OCI-LY7 (cell line): ENCODE measurements at regions not wholly inside any gene's neighbourhood (a gene's known extent, or its start where the extent isn't known, plus 50 kb on each side); places are given as distances from the start of the nearest gene placed in this dataset.

Source experiments
- BruUV-seq: library from RNA; stranded (reverse); fragments of 400-500 nt; replicated peaks from 2 replicates; lab custom pipeline; 2021; lab: Mats Ljungman, UMichigan
- CTCF ChIA-PET: fragments of 300-600 bp; sonication (Branson Sonifier 250); formaldehyde crosslinking; loops from one replicate; lab custom pipeline; 2022; ENCODE audit warnings: antibody characterized with exemption; ENCODE audit not compliant: unreplicated experiment; lab: Charles Lee
- POLR2A ChIA-PET: fragments of 300-600 bp; sonication (Branson Sonifier 250); formaldehyde crosslinking; loops from one replicate; lab custom pipeline; 2022; ENCODE audit warnings: antibody characterized with exemption; lab: Charles Lee
- DNase-seq: peaks from one replicate; pipeline ENCODE4 v3.0.0-alpha.2; 2015; ENCODE audit warnings: low spot score
- H2AFZ ChIP-seq: fragments of 200-600 bp; sonication (generic), shearing (Covaris generic); 2 replicates; pipeline ENCODE4 v1.6.1; 2014; ENCODE audit warnings: mild to moderate bottlenecking, antibody characterized with exemption, low read length, moderate library complexity
- H3K27ac ChIP-seq: fragments of 200-600 bp; sonication (generic); 2 replicates; pipeline ENCODE4 v1.5.1; 2014; ENCODE audit warnings: mixed run types, low read depth, mild to moderate bottlenecking, moderate library complexity, low read length, inconsistent platforms; ENCODE audit not compliant: poor library complexity, severe bottlenecking
- H3K36me3 ChIP-seq: fragments of 200-600 bp; sonication (generic); 2 replicates; pipeline ENCODE4 v1.6.1; 2014; ENCODE audit warnings: mild to moderate bottlenecking, antibody characterized with exemption, low read length, moderate library complexity, mixed read lengths; ENCODE audit not compliant: insufficient read depth
- H3K4me1 ChIP-seq: fragments of 200-600 bp; sonication (generic); 2 replicates; pipeline ENCODE4 v1.5.1; 2014; ENCODE audit warnings: mild to moderate bottlenecking, low read length; ENCODE audit not compliant: insufficient read depth, poor library complexity, severe bottlenecking
- H3K4me2 ChIP-seq: fragments of 200-600 bp; sonication (generic); 2 replicates; pipeline ENCODE4 v1.6.1; 2014; ENCODE audit warnings: mild to moderate bottlenecking, low read length
- H3K4me3 ChIP-seq: fragments of 200-600 bp; sonication (generic); 2 replicates; pipeline ENCODE4 v1.5.1; 2014; ENCODE audit warnings: mild to moderate bottlenecking, low read depth, low read length; ENCODE audit not compliant: poor library complexity, severe bottlenecking
- H3K79me2 ChIP-seq: fragments of 200-600 bp; sonication (generic); 2 replicates; pipeline ENCODE4 v1.6.1; 2016; ENCODE audit warnings: low read depth, mild to moderate bottlenecking, low read length, moderate library complexity, mixed read lengths; ENCODE audit not compliant: insufficient read depth
- H3K9me2 ChIP-seq: fragments of 200-600 bp; sonication (generic); 2 replicates; pipeline ENCODE4 v1.6.1; 2016; ENCODE audit warnings: mild to moderate bottlenecking, low read length, mixed read lengths; ENCODE audit not compliant: insufficient read depth
- H3K9me3 ChIP-seq: fragments of 200-600 bp; sonication (generic); 2 replicates; pipeline ENCODE4 v1.6.1; 2014; ENCODE audit warnings: mild to moderate bottlenecking, mixed run types, low read length, mixed read lengths
- H4K20me1 ChIP-seq: fragments of 200-600 bp; sonication (generic); 2 replicates; pipeline ENCODE4 v1.6.1; 2014; ENCODE audit warnings: mild to moderate bottlenecking, antibody characterized with exemption, low read length, moderate library complexity, mixed read lengths; ENCODE audit not compliant: insufficient read depth
- EZH2phosphoT487 ChIP-seq: fragments of 200-600 bp; sonication (generic); IDR thresholded peaks from 2 replicates; pipeline ENCODE4 v1.6.1; 2018; ENCODE audit warnings: low read depth, borderline replicate concordance, mild to moderate bottlenecking, mixed run types, antibody characterized with exemption, low read length, moderate library complexity, mixed read lengths
- intact Hi-C: fragments of 100-400 bp; cut with micrococcal nuclease; formaldehyde crosslinking; loops from one replicate; pipeline ENCODE4 v1.10.0; 2022; ENCODE audit not compliant: unreplicated experiment
- TF ChIP-seq, protein P1 (sequence below): fragments of 200-600 bp; sonication (generic); conservative IDR thresholded peaks from 2 replicates; pipeline ENCODE4 v1.5.1; 2014; ENCODE audit warnings: mild to moderate bottlenecking, antibody characterized with exemption, low read length, moderate library complexity, mixed read lengths

- Histone ChIP-seq H3K79me2 (no peaks in the 10 kb centered on the region), H3K4me3 (no peak overlapping the region), H3K36me3 (no peaks in the 10 kb centered on the region), H2AFZ (no peak overlapping the region), H3K9me2 (no peaks in the 10 kb centered on the region), H3K27ac (no peak overlapping the region), H4K20me1 (no peaks in the 10 kb centered on the region), H3K9me3 (no peaks in the 10 kb centered on the region), H3K4me1 (no peaks in the 10 kb centered on the region), H3K4me2 (no peak overlapping the region)
- no peak for DNase-seq
- intact Hi-C loops, result no loop called here
- POLR2A ChIA-PET, result no interaction called here
- no TSS peak for BruUV-seq
- TF ChIP-seq EZH2phosphoT487, result no peak
- TF ChIP-seq, protein P1, sequence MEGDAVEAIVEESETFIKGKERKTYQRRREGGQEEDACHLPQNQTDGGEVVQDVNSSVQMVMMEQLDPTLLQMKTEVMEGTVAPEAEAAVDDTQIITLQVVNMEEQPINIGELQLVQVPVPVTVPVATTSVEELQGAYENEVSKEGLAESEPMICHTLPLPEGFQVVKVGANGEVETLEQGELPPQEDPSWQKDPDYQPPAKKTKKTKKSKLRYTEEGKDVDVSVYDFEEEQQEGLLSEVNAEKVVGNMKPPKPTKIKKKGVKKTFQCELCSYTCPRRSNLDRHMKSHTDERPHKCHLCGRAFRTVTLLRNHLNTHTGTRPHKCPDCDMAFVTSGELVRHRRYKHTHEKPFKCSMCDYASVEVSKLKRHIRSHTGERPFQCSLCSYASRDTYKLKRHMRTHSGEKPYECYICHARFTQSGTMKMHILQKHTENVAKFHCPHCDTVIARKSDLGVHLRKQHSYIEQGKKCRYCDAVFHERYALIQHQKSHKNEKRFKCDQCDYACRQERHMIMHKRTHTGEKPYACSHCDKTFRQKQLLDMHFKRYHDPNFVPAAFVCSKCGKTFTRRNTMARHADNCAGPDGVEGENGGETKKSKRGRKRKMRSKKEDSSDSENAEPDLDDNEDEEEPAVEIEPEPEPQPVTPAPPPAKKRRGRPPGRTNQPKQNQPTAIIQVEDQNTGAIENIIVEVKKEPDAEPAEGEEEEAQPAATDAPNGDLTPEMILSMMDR, result no peak
- CTCF ChIA-PET, result no interaction called here
Measured at GRCh38 chr9:27747450-27747849, 174.2 kb upstream of the C9orf72 start.

- no TSS peak for BruUV-seq
- no peak for DNase-seq
- intact Hi-C loops, result no loop called here
Measured at GRCh38 chr9:27749838-27750237, 176.6 kb upstream of the C9orf72 start.

GRCh38 chr9:27750566-27750965, 177.3 kb upstream of the C9orf72 start:
- no peaks in the 10 kb centered on the region for H3K4me1 ChIP-seq
- no peak overlapping the region for H3K4me3 ChIP-seq
- H3K4me2 ChIP-seq, result no peak overlapping the region
- H3K79me2 ChIP-seq, result no peaks in the 10 kb centered on the region
- H3K27ac ChIP-seq, result no peak overlapping the region
- H2AFZ ChIP-seq, result no peak overlapping the region
- H3K9me3 ChIP-seq, result no peaks in the 10 kb centered on the region
- ChIA-PET POLR2A (no interaction called here), CTCF (no interaction called here)
- DNase-seq, result no peak
- no peaks in the 10 kb centered on the region for H3K36me3 ChIP-seq
- intact Hi-C loops, result no loop called here
- TF ChIP-seq, protein P1, result no peak
- TF ChIP-seq EZH2phosphoT487, result no peak
- H3K9me2 ChIP-seq, result no peaks in the 10 kb centered on the region
- H4K20me1 ChIP-seq, result no peaks in the 10 kb centered on the region
- BruUV-seq, result no TSS peak

More at GRCh38 chr9:27749838-27750237, 176.6 kb upstream of the C9orf72 start:
- POLR2A ChIA-PET, result no interaction called here
- Histone ChIP-seq H3K9me3 (no peaks in the 10 kb centered on the region), H3K27ac (no peak overlapping the region), H3K79me2 (no peaks in the 10 kb centered on the region), H3K4me3 (no peak overlapping the region), H4K20me1 (no peaks in the 10 kb centered on the region), H3K36me3 (no peaks in the 10 kb centered on the region), H3K4me1 (no peaks in the 10 kb centered on the region), H3K4me2 (no peak overlapping the region), H3K9me2 (no peaks in the 10 kb centered on the region), H2AFZ (no peak overlapping the region)
- no peak for TF ChIP-seq EZH2phosphoT487
- TF ChIP-seq, protein P1, result no peak
- CTCF ChIA-PET, result no interaction called here
